ENCODE measurements at regions not wholly inside any gene's neighbourhood (a gene's known extent, or its start where the extent isn't known, plus 50 kb on each side); places are given as distances from the start of the nearest gene placed in this dataset.

- DNase-seq, result no peak
Measured at GRCh38 chr5:159609359-159609758, 279.1 kb upstream of the IL12B start.

GRCh38 chr5:159610966-159611579 lies 280.8 kb upstream of the IL12B start:
- DNase-seq, result no peak

GRCh38 chr5:159616952-159617351 lies 286.7 kb upstream of the IL12B start:
- no peak for DNase-seq

DNA sequence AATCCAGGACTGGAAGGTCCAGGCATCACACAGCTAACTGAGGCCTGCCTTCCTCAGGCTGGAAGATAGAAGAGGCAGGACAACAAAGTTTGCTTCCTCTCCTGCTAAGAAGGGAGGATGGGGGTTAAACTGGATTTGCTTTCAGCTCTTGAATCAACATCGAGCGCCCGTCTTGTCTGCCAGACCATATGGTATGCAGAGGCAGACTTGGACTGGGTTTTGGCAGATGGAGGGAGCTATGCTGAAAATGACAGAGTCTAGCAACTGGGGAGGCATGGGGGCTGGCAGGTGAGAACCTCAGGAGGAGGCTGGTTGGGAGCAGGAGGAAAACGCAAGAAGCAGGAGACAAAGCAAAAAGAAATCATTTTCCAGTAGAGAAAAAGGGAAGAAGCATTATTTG lies 289.5 kb upstream of the IL12B start:
- DNase-seq, result no peak

DNA sequence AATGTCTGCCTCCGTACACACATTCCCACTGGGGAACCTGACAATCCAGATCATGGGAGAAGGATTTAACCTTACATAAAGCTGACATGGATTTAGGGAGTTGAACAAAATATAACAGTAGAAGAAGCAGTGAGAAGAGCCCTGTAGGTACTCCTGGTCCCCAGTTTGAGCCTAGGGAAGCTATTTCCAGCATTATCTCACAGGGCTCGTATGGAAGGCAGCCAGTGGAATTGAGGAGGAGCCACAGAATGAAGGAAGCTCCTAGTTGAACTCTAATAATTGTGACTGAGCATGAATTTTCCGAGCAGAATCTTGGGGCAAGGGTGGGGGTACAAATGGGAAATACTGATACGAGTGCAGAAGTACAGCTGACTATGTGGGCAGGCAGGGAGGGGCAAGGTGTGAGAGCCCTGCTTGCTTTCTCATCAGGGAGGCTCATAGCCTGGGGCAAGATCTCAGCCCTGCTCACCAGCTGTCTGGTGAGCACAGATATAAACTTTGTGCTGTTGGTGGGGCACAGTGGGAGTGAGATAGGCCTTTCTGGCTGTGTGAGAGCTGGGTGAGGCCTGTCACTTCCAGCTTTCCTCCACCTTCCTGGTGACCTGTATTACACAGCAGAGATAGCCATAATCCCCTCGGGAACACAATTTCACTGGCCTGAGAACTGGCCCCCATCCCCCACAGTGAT lies 290.7 kb upstream of the IL12B start:
- no peak for DNase-seq

DNA sequence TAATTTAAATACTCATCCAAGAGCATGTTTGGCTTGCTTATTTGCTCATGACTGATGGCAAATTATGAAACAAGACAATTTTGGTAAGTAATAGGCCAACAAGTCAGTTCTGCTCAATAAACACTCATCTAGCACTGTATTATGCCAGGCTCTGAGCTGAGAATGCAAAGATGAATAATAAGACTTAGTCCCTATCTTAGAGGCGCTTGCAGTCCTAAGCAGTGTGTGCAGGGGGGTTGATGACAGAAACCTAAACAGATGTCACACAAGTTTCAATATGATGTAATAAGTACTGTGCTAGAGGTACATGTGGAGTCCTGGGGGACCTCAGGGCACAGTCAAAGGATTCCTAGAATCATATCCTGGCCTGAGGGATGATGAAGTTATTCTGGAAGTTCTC lies 287.6 kb upstream of the ADRA1B start:
- no peak for DNase-seq

DNA sequence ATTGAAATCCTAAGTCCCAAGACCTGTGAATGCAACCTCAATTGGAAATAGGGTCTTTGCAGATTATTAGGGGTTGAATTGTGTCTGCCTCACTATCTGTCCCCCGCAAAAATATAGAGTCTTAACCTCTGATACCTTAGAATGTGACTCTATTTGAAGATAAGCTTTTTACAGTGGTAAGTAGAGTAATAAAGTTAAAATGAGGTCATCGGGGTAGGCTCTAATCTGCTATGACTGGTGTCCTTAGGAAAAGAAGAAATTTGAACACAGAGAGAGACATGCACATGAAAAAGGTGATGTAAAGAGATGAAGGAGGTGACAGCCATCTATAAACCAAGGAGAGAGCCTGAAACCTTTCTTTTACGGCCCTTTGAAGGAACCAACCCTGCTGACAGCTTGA lies 287.1 kb upstream of the ADRA1B start:
- DNase-seq, result no peak

- DNase-seq, result no peak
Measured at GRCh38 chr5:159630545-159630944, 285.7 kb upstream of the ADRA1B start.

DNA sequence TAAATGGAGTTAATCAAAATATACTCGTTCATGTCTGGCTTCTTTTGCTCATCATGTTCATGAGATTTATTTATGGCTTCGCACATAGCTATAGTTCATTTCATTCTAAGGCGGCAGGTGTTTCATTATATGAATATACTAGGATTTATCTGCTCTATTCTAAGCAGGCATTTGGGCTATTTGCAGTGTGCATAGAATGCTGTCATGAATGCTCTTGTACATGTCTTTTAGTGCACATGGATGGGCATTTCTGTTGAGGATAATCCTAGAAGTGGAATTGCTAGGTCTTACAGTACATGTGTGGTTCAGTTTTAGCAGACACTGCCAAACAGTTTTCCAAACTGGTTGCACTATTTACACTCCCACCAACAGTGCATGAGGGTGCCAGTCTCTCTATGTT lies 285.3 kb upstream of the ADRA1B start:
- DNase-seq, result no peak

- no peak for DNase-seq
Measured at GRCh38 chr5:159632866-159633265, 283.4 kb upstream of the ADRA1B start.

- no peak for DNase-seq
Measured at GRCh38 chr5:159638481-159638880, 277.8 kb upstream of the ADRA1B start.

- DNase-seq, result no peak
Measured at GRCh38 chr5:159638954-159639559, 277.2 kb upstream of the ADRA1B start.

- no peak for DNase-seq
Measured at GRCh38 chr5:159639590-159639989, 276.7 kb upstream of the ADRA1B start.

DNA sequence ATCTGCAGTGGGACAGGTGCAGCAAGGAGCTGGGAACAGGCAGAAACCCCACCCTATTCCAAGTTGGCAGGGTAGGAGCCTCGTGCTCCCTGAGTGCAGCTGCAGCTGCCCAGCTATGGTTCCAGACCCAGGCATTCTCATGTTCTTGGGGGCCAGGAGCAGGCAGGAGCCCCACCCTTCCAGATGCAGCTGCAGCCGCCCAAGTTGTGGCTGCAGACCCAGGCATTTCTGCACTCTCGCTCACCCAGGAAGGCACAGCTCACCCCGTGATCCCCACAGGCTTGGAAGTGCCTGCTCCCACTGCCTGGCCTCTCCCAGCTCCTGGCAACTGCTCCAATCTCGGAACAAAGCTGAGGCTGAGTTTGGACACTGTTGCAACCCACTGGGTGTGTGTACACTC lies 275.8 kb upstream of the ADRA1B start:
- DNase-seq, result no peak

DNA sequence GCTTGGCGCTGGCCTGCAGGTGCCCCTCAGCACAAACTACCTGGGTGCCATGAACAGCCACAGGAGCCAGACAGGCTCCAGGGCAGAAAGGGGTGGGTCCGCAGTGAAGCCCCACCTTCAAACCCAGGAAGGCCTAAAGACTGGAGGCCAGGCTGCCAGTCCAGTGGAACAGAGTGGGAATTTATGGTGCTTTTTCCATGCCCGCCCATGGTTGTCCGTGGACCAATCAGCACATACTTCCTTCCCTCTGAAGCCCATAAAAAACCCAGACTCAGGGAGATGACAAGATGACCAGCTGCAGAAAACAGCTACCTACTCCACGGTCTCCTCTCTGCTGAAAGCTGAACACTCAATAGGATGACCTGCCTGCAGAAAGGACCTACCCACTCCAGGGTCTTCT lies 275.4 kb upstream of the ADRA1B start:
- no peak for DNase-seq

GRCh38 chr5:159641371-159642039 lies 274.8 kb upstream of the ADRA1B start:
- DNase-seq, result no peak

DNA sequence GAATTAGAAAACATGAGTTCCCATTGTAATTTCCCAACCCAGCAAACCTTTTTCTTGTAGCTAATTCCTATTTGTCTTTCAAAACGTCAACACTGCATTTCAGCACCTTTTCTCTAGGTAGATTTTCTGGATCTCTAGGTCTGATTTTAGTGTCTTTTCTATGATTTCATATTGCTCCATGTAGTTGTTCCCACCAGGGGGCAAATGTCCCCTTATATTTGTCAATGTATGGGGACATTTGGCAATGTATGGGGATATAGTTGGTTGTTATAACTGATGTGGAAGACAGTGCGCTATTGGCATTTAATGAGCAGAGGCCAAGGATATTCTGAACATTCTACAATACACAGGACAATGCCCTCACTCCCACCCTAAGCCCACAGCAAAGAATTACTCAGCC lies 273.9 kb upstream of the ADRA1B start:
- no peak for DNase-seq

DNA sequence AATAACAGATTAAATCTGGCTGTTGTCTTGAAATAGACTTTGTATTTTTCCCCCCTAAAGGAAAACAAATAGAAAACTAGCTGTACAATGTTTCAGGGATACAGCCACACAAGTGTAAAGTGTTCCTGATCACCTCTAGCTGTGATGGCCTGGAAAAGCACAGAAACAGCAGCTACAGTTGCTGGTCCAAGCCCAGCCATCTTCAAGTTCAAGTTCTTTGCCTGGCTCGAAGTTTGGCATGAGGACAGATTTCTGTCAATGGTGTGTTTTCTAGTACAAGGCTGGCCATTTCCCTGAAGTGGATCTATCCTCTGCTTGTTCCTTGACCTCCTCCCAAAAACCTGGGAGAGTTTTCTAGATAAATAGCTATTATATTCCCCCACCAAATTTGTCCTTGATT lies 272.2 kb upstream of the ADRA1B start:
- DNase-seq, result no peak

GRCh38 chr5:159645179-159645846 lies 271.0 kb upstream of the ADRA1B start:
- no peak for DNase-seq

GRCh38 chr5:159650803-159651202 lies 265.5 kb upstream of the ADRA1B start:
- DNase-seq, result no peak

DNA sequence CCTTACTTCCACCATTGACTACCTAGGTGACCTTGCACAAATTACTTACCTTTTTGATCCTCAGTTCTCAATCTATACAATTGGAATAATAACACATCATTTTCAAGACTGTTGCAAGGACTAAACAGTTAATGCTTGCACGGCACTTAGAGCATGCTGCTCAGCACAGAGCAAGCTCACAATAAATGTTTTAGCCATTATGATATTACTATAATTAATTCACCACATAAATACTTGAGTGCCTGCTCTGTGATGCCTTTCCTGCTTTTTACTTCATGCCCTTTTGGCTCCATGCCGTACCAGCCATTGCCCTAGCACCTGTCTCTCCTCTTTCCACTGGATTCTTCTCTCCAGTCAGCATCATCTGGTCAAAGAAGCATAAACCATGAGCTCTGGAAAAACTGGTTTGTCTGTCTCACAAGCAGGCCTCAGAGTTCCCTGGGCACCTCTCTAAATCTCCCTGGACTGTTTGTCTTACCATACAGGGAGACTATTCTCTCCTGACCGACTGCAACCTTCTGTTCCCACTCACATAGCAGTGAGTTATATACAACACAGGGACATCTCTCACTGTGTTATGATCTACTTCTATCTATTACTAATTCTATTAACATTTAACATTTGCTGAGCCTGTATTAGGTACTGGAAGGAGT lies 260.4 kb upstream of the ADRA1B start:
- no peak for DNase-seq

GRCh38 chr5:159657298-159657697 lies 259.0 kb upstream of the ADRA1B start:
- no peak for DNase-seq

DNA sequence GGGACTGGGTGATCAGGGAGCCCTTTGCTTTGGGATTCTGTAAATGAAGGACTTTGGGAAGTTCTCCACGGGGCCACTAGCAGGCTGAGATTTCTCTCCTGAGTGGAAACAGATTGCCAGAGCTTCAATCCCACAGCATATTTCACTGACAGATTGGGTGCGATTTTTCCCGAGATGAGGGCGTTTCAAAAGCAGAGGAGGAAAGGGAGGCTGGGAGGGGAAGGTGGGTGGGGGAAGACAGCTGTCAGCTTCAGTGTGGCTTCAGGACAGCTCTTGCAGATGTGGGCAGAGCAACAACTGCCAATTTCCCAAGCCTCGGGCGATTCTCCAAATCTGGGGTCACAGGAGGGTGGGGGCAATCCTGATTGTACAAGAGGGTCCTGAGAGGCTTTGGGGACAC lies 258.5 kb upstream of the ADRA1B start:
- no peak for DNase-seq

All from RPMI8226 (cell line).